ENCODE measurements at regions not wholly inside any gene's neighbourhood (a gene's known extent, or its start where the extent isn't known, plus 50 kb on each side); places are given as distances from the start of the nearest gene placed in this dataset.

GRCh38 chr21:36624105-36624504 lies 74.8 kb upstream of the SIM2 start:
- H3K4me1 ChIP-seq (ENCODE audit: control insufficient read depth, insufficient read depth, low read length) = no peaks in the 10 kb centered on the region
- no peak overlapping the region for H3K27ac ChIP-seq (ENCODE audit: extremely low read depth, low read depth, low read length)
- H3K4me3 ChIP-seq (ENCODE audit: low read depth, low read length) = no peak overlapping the region
- TF ChIP-seq ZNF544 (tag by site-specific recombination; IDR thresholded peaks at IDR 0.05) = no peak
- no peak for TF ChIP-seq ZNF433 (tag by site-specific recombination; IDR thresholded peaks at IDR 0.05; ENCODE audit: low read depth)
- peak; percentile 94 for TF ChIP-seq RBAK (tag by site-specific recombination; IDR thresholded peaks at IDR 0.05)
- ChIA-PET POLR2A (no interaction called here), CTCF (interaction anchor here (0.8 kb wide), 1 partner anchor 120 kb away, joined by 3 read pairs; no protein-coding TSS in a partner anchor)
- no peaks in the 10 kb centered on the region for H3K9me3 ChIP-seq (ENCODE audit: control insufficient read depth, insufficient read depth, low read depth, low read length)
- no peaks in the 10 kb centered on the region for H3K36me3 ChIP-seq (ENCODE audit: control insufficient read depth in 2 of 2, insufficient read depth in 1 of 2, low read length in 2 of 2)

- ChIA-PET CTCF (no interaction called here), POLR2A (no interaction called here)
- Histone ChIP-seq H3K9me3 (ENCODE audit: control insufficient read depth, insufficient read depth, low read depth, low read length) (no peaks in the 10 kb centered on the region), H3K4me3 (ENCODE audit: low read depth, low read length) (no peak overlapping the region), H3K4me1 (ENCODE audit: control insufficient read depth, insufficient read depth, low read length) (no peaks in the 10 kb centered on the region), H3K27ac (ENCODE audit: extremely low read depth, low read depth, low read length) (no peak overlapping the region), H3K36me3 (ENCODE audit: control insufficient read depth in 2 of 2, insufficient read depth in 1 of 2, low read length in 2 of 2) (no peaks in the 10 kb centered on the region)
- TF ChIP-seq GLIS1 (tag by site-specific recombination; IDR thresholded peaks at IDR 0.05) (no peak), ZNF777 (tag by site-specific recombination; IDR thresholded peaks at IDR 0.05; ENCODE audit: borderline replicate concordance) (no peak)
Measured at GRCh38 chr21:36626791-36627190, 72.1 kb upstream of the SIM2 start.

- H3K4me1 ChIP-seq (ENCODE audit: control insufficient read depth, insufficient read depth, low read length) = no peaks in the 10 kb centered on the region
- ChIA-PET CTCF (no interaction called here), POLR2A (no interaction called here)
- H3K27ac ChIP-seq (ENCODE audit: extremely low read depth, low read depth, low read length) = no peak overlapping the region
- H3K9me3 ChIP-seq (ENCODE audit: control insufficient read depth, insufficient read depth, low read depth, low read length) = no peaks in the 10 kb centered on the region
- peak; percentile 78; the same call in 1 of the 2 replicates for TF ChIP-seq RBAK (tag by site-specific recombination; IDR thresholded peaks at IDR 0.05)
- TF ChIP-seq ZNF366 (tag by site-specific recombination; conservative IDR thresholded peaks at IDR 0.05) = no peak
- no peaks in the 10 kb centered on the region for H3K36me3 ChIP-seq (ENCODE audit: control insufficient read depth in 2 of 2, insufficient read depth in 1 of 2, low read length in 2 of 2)
- no peak overlapping the region for H3K4me3 ChIP-seq (ENCODE audit: low read depth, low read length)
Measured at GRCh38 chr21:36627242-36627641, 71.7 kb upstream of the SIM2 start.

- Histone ChIP-seq H3K9me3 (ENCODE audit: control insufficient read depth, insufficient read depth, low read depth, low read length) (no peaks in the 10 kb centered on the region), H3K27ac (ENCODE audit: extremely low read depth, low read depth, low read length) (no peak overlapping the region), H3K4me1 (ENCODE audit: control insufficient read depth, insufficient read depth, low read length) (no peaks in the 10 kb centered on the region), H3K36me3 (ENCODE audit: control insufficient read depth in 2 of 2, insufficient read depth in 1 of 2, low read length in 2 of 2) (no peaks in the 10 kb centered on the region), H3K4me3 (ENCODE audit: low read depth, low read length) (no peak overlapping the region)
- TF ChIP-seq ZNF600 (tag by site-specific recombination; IDR thresholded peaks at IDR 0.05) (no peak), ZSCAN30 (tag by site-specific recombination; IDR thresholded peaks at IDR 0.05) (no peak), ZNF704 (tag by site-specific recombination; IDR thresholded peaks at IDR 0.05) (no peak), ZNF248 (tag by site-specific recombination; IDR thresholded peaks at IDR 0.05) (no peak), ZNF133 (tag by site-specific recombination; IDR thresholded peaks at IDR 0.05) (no peak), ZNF362 (tag by site-specific recombination; IDR thresholded peaks at IDR 0.05) (no peak), ZNF280D (tag by site-specific recombination; IDR thresholded peaks at IDR 0.05) (no peak), ZNF488 (tag by site-specific recombination; IDR thresholded peaks at IDR 0.05) (no peak), ZSCAN5A (tag by site-specific recombination; IDR thresholded peaks at IDR 0.05) (no peak), SP3 (tag by site-specific recombination; IDR thresholded peaks at IDR 0.05) (no peak), ZNF544 (tag by site-specific recombination; IDR thresholded peaks at IDR 0.05) (no peak), ZNF791 (tag by site-specific recombination; IDR thresholded peaks at IDR 0.05) (no peak), ZNF701 (tag by site-specific recombination; IDR thresholded peaks at IDR 0.05) (no peak), ZBTB20 (tag by site-specific recombination; IDR thresholded peaks at IDR 0.05) (no peak), ZNF121 (tag by site-specific recombination; IDR thresholded peaks at IDR 0.05) (no peak), ZNF777 (tag by site-specific recombination; IDR thresholded peaks at IDR 0.05; ENCODE audit: borderline replicate concordance) (no peak), ZNF560 (tag by site-specific recombination; IDR thresholded peaks at IDR 0.05; ENCODE audit: borderline replicate concordance) (no peak)
- ChIA-PET CTCF (interaction anchor here (0.7 kb wide), 1 partner anchor 199 kb away, joined by 7 read pairs; no protein-coding TSS in a partner anchor), POLR2A (no interaction called here)
Measured at GRCh38 chr21:36628106-36628505, 70.8 kb upstream of the SIM2 start.

All from HEK293 (cell line).